Upper lobe of left lung (tissue), 6 donors: ENCODE measurements at regions not wholly inside any gene's neighbourhood (a gene's known extent, or its start where the extent isn't known, plus 50 kb on each side); places are given as distances from the start of the nearest gene placed in this dataset.

Experiments
- ATAC-seq, 2 donors: fragments of 200-7000 bp; cut with Tn5 transposase; one replicate each; pipeline ENCODE4 v1.9.1; 2022; ENCODE audit warnings: mild to moderate bottlenecking in 2 of 2, moderate library complexity in 2 of 2; ENCODE audit not compliant: low FRiP score in 2 of 2
- DNase-seq, 2 donors: peaks; one replicate each; pipeline ENCODE4 v3.0.0-alpha.2; 2019 to 2020
- H3K27ac ChIP-seq, 4 donors: fragments of 200-600 bp; sonication (generic); one replicate each; pipeline ENCODE4 v1.5.1; 2016 to 2019
- H3K27me3 ChIP-seq, 4 donors: fragments of 200-600 bp; sonication (generic); one replicate each; pipeline ENCODE4 v1.5.1; 2017 to 2019
- H3K36me3 ChIP-seq, 4 donors: fragments of 200-600 bp; sonication (generic); one replicate each; pipeline ENCODE4 v1.5.1; 2016 to 2019
- H3K4me1 ChIP-seq, 4 donors: fragments of 200-600 bp; sonication (generic); one replicate each; pipeline ENCODE4 v1.5.1; 2018 to 2019
- H3K4me3 ChIP-seq, 4 donors: fragments of 200-600 bp; sonication (generic); one replicate each; pipeline ENCODE4 v1.5.1; 2017 to 2019; ENCODE audit warnings: mild to moderate bottlenecking in 2 of 4, moderate library complexity in 1 of 4
- H3K9me3 ChIP-seq, 4 donors: fragments of 200-600 bp; sonication (generic); one replicate each; pipeline ENCODE4 v1.5.1; 2018 to 2019
- CTCF ChIP-seq, 6 experiments: fragments of 450-650 bp in 4 of 6; fragments of 200-600 bp in 2 of 6; sonication (generic) in 2 of 6; IDR thresholded peaks; one replicate each; pipeline ENCODE4 v1.5.1; 2016 to 2019; ENCODE audit warnings: antibody characterized with exemption in 6 of 6
- EP300 ChIP-seq, 4 donors: sonication (generic); formaldehyde crosslinking; IDR thresholded peaks; one replicate each; pipeline ENCODE4 v1.5.1; 2017; ENCODE audit warnings: antibody characterized with exemption in 4 of 4, control low read depth in 2 of 4
- POLR2A ChIP-seq, 4 donors: fragments of 450-650 bp; IDR thresholded peaks; one replicate each; pipeline ENCODE4 v1.5.1; 2016 to 2017; ENCODE audit warnings: antibody characterized with exemption in 4 of 4, mild to moderate bottlenecking in 2 of 4
- POLR2AphosphoS5 ChIP-seq, 2 donors: sonication (generic); formaldehyde crosslinking; IDR thresholded peaks; one replicate each; pipeline ENCODE4 v1.5.1; 2017; ENCODE audit warnings: antibody characterized with exemption in 2 of 2
- WGBS, 2 donors: methylation state at CpG; one replicate each; pipeline ENCODE4 v1.1.5; 2017 to 2018; 5-methylcytosine and 5-hydroxymethylcytosine counted together
- donor health status: DM: no; HTN: no; CAD: no; lungs with moderate emphysema.
- donor health status: DM: no; HTN: yes; CAD: no; lungs with severe emphysema.

- no peak for DNase-seq
- Histone ChIP-seq H3K27me3 (no peaks in the 10 kb centered on the region), H3K27ac (no peak overlapping the region), H3K36me3 (no peaks in the 10 kb centered on the region), H3K4me3 (no peak overlapping the region), H3K9me3 (no peaks in the 10 kb centered on the region), H3K4me1 (no peaks in the 10 kb centered on the region)
- TF ChIP-seq POLR2AphosphoS5 (IDR thresholded peaks at IDR 0.05), result no peak
- no peak for TF ChIP-seq EP300 (IDR thresholded peaks at IDR 0.05)
- no peak for TF ChIP-seq POLR2A (IDR thresholded peaks at IDR 0.05)
- TF ChIP-seq CTCF (IDR thresholded peaks at IDR 0.05), result no peak
- WGBS, 2 donors, result 82 to 83% methylated on average over 6 of the region's 6 CpGs
- no peak for ATAC-seq
These were observed 64.0 kb upstream of the ARHGAP5 start for GRCh38 chr14:32013083-32013482.

- no peaks in the 10 kb centered on the region for H3K4me1 ChIP-seq
- TF ChIP-seq EP300 (IDR thresholded peaks at IDR 0.05), result no peak
- no peak for TF ChIP-seq CTCF (IDR thresholded peaks at IDR 0.05)
- no peak for TF ChIP-seq POLR2AphosphoS5 (IDR thresholded peaks at IDR 0.05)
- no peak for TF ChIP-seq POLR2A (IDR thresholded peaks at IDR 0.05)
- 90 to 95% methylated on average over 1 of the region's 1 CpG for WGBS, 2 donors
- H3K27me3 ChIP-seq, result no peaks in the 10 kb centered on the region
- H3K36me3 ChIP-seq, result no peaks in the 10 kb centered on the region
- no peak for ATAC-seq
- H3K9me3 ChIP-seq, result no peaks in the 10 kb centered on the region
- no peak for DNase-seq
- no peak overlapping the region for H3K27ac ChIP-seq
- no peak overlapping the region for H3K4me3 ChIP-seq
These were observed 63.0 kb upstream of the ARHGAP5 start for GRCh38 chr14:32014057-32014456.

- Histone ChIP-seq H3K9me3 (no peaks in the 10 kb centered on the region), H3K36me3 (no peaks in the 10 kb centered on the region), H3K4me1 (no peaks in the 10 kb centered on the region), H3K4me3 (no peak overlapping the region), H3K27ac (no peak overlapping the region), H3K27me3 (no peaks in the 10 kb centered on the region)
- WGBS, 2 donors, result 64 to 92% methylated on average over 4 of the region's 4 CpGs
- ATAC-seq (no peak), DNase-seq (no peak)
- no peak for TF ChIP-seq CTCF (IDR thresholded peaks at IDR 0.05)
- no peak for TF ChIP-seq POLR2AphosphoS5 (IDR thresholded peaks at IDR 0.05)
- no peak for TF ChIP-seq EP300 (IDR thresholded peaks at IDR 0.05)
- TF ChIP-seq POLR2A (IDR thresholded peaks at IDR 0.05), result no peak
These were observed 62.6 kb upstream of the ARHGAP5 start for GRCh38 chr14:32014498-32014897.

GRCh38 chr14:32015166-32015565 is 61.9 kb upstream of the ARHGAP5 start:
- WGBS, 2 donors, result 95 to 98% methylated on average over 4 of the region's 4 CpGs
- TF ChIP-seq POLR2AphosphoS5 (IDR thresholded peaks at IDR 0.05) (no peak), POLR2A (IDR thresholded peaks at IDR 0.05) (no peak), CTCF (IDR thresholded peaks at IDR 0.05) (no peak), EP300 (IDR thresholded peaks at IDR 0.05) (no peak)
- Histone ChIP-seq H3K27ac (no peak overlapping the region), H3K4me3 (no peak overlapping the region), H3K4me1 (no peaks in the 10 kb centered on the region), H3K36me3 (no peaks in the 10 kb centered on the region), H3K27me3 (no peaks in the 10 kb centered on the region), H3K9me3 (no peaks in the 10 kb centered on the region)
- DNase-seq, result no peak
- ATAC-seq, result no peak

GRCh38 chr14:32017587-32017986 is 59.5 kb upstream of the ARHGAP5 start:
- ATAC-seq, result no peak
- H3K27ac ChIP-seq, result no peak overlapping the region
- no peak for TF ChIP-seq POLR2A (IDR thresholded peaks at IDR 0.05)
- no peak for TF ChIP-seq EP300 (IDR thresholded peaks at IDR 0.05)
- TF ChIP-seq CTCF (IDR thresholded peaks at IDR 0.05), result no peak
- no peak for TF ChIP-seq POLR2AphosphoS5 (IDR thresholded peaks at IDR 0.05)
- no peak overlapping the region for H3K4me3 ChIP-seq
- peaks cover 0 to 5% (median 2%) of the 10 kb centered on the region in 4 donors for H3K4me1 ChIP-seq
- no peaks in the 10 kb centered on the region for H3K27me3 ChIP-seq
- H3K9me3 ChIP-seq, result no peaks in the 10 kb centered on the region
- no peaks in the 10 kb centered on the region for H3K36me3 ChIP-seq
- DNase-seq, result no peak
